HG02973 (cell line): ENCODE measurements at regions not wholly inside any gene's neighbourhood (a gene's known extent, or its start where the extent isn't known, plus 50 kb on each side); places are given as distances from the start of the nearest gene placed in this dataset.
"Not testable (repeated sequence)": the region's sequence is repeated elsewhere in the genome, so short reads cannot be mapped to it uniquely, and the experiment has no call there.

Experiments used
- ATAC-seq: cut with Tn5 transposase; IDR thresholded peaks from one replicate; pipeline ENCODE4 v1.9.1; 2021; ENCODE audit warnings: moderate library complexity; ENCODE audit not compliant: unreplicated experiment

DNA sequence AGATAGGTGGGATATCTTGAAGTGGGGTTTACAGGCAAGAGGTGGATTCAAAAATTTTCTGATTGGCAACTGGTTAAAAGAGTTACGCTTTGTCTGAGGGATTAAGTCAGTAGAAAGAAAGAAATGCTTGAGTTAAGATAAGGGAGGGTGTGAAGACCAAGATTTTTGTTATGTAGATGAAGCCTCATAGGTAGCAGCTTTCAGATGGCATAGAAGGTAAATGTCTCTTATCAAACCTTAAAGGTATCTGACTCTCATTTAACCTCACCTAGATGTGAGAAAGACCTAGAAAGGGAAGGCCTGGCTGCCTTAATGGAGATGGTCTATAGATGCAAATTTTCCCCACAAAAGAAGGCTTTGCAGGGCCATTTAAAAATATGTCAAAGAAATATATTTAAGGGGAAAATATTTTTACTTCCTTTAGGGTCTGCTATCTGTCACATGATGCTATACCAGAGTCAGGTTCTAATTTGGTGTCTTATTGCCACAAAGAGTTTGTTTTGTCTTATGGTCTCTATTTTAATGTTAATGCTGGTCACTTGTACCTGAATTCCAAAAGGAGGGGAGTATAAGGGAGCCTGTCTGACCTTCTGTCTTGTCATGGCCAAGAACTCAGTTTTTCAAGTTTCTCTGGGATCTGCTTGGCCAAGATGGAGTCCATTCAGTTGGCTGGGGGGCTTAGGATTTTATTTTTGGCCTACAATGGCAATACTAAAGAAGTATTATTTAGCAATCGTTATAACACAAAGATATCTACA, 699.1 kb upstream of the AMOT start:
- ATAC-seq: no peak

DNA sequence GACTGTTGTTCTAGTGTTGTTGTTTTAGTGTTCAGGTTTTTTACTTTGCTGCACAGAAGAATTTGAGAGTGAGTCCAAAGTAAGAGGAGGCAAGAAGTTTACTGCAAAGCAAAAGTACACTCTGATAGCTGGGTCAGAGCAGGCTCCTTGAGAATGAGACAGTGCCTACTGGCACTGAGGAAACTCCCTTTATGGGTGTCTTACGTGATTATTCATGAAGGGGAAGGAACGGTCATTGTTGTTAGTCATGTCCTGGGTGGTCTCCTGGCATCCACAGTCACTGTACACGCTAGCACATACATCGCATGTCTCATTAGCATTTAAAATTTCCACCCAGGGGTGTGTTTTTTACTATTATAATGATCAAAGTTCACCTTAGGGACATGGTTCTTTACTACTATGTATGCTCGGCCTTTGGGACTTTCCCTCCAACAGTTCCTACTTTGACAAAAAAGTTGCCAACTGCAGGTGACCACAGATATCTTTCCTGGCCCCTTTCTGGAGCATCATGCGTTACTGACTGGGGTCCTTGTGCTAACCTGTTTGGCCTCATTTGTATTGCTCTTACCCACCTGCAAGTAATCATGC, 688.9 kb upstream of the AMOT start:
- ATAC-seq: no peak

DNA sequence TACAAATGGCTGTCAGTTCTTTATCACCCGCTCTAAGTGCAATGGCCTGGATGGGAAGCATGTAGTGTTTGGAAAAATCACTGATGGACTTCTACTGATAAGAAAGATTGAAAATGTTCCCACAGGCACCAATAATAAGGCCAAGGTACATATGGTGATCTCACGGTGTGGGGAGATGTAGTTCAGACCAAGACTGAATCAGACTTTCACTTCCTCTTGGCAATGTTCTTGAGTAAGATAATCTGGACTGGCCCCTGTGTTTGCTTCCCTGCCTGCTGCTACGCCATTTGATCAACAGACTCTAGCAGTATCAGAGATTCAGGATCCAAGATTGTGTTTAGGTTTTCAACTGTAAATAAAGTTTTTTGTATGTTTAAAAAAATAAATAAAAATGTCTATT, 682.2 kb upstream of the AMOT start:
- peak; percentile 100 for ATAC-seq

DNA sequence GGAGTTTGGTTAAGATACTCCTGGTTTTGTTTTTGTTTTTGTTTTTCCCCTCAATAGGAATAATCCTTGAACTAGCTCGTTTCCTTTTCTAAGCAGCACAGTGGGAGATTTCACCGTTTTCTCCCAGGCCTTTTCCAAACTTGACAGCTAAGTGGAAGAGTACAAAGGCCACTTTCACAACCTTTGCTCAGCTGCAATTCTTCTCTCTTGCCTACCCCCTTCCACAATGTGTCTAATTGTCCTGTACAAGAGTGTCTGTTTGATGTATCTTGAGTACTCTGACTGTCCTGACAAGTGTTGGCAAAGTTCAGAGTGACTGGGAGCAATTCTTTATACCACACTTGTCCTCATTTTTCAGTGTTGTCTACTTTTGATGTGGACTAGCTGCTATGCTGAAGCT, 674.3 kb upstream of the AMOT start:
- ATAC-seq: no peak

DNA sequence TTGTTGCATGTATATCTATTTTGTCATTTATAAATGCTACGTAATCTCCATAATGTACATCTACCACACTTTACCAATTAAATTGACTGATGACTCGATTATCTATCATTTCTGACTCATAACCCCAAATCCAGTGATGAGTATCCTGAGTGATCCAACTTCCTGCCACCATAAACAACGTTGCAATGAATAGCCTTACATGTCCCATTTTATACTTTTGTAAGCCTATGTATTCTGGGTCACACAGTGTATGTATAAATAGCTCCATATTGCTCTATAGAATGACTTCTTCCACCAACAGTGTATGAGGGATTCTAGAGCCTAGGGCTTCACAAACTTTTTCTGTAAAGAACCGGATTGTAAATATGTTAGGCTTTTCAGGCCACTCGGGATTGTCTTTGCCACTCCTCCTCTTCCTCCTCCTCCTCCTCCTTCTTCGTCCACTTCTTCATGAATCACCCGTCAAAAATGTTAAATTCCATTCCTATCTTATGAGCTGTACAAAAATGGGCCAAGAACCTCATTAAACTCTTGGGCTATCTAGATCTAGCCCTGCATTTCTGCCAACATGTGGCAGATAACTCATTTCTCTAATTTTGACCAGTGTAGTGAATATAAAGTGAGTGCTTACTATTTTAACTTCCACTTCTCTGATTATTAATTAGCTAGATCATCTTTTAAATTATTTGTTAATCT, 672.2 kb upstream of the AMOT start:
- no peak for ATAC-seq

DNA sequence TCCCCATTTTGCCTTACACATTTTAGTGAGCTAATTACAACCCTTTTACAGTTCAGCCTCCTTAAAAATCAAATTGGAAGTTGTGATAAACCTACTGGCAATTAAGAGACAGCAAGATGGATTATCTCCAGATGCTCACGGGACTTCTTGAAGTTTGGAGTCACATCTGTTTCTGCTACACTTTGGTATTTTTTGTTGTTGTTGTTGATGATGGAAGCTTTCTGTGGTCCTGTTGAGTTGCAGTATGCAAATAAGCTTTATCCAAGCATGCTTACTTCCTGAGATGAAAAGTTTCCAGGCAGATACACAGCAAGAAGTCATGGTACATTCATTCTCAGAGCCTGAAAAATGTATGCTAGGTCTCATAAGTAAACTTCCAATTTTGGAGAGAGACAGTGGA, 670.0 kb upstream of the AMOT start:
- ATAC-seq: no peak

DNA sequence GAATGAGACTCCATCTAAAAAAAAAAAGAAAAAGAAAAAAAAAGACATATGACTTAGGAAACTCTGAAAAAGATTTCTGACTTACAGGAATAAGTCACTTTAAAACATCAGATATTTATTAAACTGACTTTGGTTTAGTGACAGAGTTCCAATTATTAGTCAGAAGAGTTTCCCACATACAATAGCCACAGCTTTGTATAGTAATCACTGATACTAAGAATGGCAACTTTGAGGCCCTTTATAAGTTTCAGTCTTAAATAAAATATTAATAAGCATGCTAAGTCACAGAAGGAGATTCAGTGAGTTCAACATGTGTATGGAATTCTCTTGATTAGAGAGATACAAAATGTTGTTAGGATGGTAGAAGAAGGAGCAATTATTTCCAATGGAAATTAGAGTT, 652.3 kb upstream of the AMOT start:
- ATAC-seq: peak; percentile 69

DNA sequence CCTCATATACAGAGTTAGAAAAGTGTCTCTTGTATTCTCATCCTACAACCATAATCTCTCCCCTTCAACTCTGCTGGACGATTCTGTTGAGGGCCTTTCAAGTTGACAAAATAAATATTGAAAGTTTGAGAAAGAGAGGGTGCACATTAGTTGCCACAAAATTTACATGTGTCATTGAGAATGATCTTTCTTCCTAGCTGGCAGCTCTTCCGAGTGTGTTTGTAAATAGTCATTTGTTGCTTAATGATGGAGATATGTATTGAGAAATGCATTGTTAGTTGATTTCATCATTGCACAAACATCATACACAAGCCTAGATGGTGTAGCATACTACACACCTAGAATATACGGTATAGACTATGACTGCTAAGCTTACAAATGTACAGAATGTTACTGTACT, 632.8 kb upstream of the AMOT start:
- ATAC-seq: no peak

DNA sequence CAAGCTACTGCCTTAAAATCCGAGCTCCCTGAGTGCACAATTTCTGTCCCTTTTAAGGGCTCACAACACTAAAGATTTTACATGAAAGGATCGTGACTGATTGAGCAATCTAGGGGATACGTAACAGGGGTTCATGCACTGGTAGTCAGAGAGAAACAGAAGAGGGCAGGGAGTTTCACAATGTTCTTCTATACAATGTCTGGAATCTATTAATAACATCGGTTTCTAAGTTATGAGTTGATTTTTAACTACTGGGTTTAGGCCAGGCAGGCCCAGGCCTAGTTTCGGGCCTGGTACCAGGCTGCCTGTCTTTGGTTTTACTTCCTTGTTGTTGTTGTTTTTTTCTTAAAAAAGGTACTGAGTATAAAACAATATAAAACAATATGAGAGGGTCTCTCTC, 632.4 kb upstream of the AMOT start:
- ATAC-seq: not testable (repeated sequence)

DNA sequence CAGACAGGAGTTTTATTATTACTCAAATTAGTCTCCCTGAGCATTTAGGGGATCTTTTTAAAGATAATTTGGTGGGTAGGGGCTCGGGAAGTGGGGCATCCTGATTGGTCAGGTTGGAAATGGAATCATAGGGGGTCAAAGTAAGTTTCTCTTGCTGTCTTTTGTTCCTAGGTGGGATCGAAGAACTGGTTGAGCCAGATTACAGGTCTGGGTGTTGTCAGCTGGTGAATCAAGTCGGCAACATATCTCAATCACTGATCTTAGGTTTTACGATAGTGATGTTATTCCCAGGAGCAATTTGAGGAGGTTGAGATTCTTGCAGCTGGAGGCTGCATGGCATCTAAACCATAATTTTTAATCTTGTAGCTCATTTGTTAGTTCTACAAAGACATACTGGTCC, 629.5 kb upstream of the AMOT start:
- ATAC-seq: no peak

DNA sequence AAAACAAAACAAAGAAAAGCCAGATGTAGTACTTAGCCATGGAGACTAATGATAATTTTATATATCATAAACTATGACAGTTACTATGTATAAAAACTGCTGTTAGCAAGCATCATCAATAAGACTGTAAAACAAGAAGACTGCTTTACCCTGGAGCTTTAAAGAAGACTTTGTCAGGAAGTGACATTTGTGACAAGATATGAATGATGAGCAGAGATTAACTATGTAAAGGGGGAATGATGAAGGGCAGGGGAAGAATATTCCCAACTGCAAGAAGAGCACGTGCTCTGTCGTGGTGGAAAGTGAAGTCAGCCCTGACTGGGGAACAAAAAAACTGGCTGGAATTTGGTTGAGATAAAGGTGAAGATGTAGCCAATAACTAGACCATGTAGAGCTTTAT, 617.1 kb upstream of the AMOT start:
- no peak for ATAC-seq

DNA sequence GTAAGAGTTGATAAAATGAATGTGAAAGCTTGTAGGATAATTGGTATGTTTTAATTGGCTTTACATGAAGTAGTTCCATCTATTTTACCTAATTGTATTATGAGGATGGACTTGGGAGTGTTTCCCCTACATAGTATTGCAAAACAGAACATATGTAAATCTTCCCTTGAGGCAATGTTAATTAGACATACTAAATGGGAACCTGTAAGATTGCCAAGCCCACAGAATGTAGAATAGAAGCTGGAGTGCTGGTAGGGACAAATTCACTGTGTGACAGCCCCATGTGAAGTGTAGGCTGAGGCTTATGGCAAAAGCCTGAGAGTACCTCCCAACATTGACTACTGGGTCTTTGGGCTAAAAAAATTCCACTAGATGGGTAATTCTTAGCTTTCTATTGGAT, 615.0 kb upstream of the AMOT start:
- no peak for ATAC-seq

DNA sequence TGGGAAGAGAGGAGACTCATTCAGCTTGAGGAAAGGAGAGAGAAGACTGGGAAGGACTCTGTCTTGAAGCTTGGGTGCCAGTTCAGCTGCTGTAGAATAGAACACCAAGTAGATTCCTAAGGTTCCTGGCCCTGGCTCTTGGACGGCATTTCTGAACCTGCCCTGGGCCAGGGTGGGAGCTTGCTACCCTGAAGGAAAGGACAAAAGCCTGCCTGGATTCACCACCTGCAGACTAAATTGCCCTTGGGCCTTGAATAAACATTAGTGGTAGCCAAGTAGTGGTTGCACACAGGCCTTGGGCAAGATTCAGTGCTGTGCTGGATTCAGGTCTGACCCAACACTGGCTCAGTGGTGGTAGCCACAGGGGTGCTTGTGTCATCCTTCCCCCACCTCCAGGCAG, 588.4 kb upstream of the AMOT start:
- ATAC-seq: no peak

DNA sequence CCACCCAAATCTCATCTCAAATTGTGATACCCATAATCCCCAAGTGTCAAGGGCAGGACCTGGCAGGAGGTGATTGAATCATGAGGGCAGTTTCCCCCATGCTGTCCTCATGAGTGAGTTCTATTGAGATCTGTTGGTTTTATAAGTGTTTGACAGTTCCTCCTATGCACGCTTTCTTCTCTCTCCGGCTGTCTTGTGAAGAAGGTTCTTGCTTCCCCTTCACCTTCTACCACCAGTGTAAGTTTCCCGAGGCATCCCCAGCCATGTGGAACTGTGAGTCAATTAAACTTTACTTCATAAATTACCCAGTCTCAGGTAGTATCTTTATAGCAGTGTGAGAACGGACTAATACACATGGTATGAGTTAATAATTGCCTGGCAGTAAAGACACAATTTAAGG, 581.7 kb upstream of the AMOT start:
- ATAC-seq: no peak

DNA sequence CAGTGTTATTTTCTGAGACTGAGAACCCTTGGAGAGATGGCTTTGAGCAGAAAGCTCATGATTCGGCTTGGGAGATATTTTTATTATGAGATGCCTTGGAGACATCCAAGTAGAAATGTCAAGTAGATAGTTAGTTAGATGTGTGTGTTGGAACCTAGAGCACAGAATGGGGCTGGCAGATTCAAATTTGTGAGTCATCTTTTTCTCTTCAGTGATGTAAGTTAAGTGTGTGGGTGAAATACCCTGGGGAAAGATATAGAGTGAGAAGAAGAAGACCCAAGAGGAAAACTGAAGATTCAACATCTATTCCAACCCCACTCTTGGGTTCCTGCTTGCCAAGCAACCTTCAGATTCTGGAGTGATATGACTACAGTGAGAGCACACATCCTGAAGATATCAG, 580.8 kb upstream of the AMOT start:
- no peak for ATAC-seq

DNA sequence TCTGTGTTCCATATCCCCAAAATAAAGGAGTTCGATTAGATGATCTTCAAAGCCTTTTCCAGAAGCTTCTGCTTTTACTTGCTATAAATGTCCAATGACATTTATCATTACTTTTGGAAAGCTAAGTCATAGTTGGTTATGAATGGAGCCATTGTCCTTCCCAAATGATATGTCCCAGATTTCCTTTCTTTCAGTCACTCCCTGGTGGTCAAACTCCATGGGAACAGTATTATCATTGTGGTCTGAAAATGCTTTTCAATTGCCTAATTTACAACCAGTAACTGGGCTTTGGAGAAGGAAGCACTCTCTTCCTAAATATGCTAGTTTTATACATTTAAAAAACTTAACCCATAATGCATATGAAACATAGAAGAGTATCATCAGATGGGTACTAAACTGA, 571.5 kb upstream of the AMOT start:
- ATAC-seq: no peak

DNA sequence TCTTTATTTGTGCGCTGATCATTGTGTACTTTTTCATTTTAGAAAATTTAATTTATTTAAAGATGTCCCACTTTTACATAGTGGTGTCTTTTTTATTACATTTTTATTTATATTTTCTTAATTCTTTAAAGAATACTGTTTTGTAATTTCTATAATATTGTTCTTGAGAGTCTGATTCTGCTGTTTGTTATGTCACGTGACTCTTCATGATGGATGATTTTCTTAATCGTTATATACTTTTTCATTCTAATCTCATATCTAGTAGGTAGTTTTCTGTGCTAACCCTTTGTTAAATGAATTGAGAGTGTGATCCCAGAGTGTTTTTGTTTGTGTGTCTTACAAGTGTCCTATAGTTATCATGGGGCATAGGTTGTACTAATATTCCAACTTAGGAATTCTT, 568.2 kb upstream of the AMOT start:
- no peak for ATAC-seq

DNA sequence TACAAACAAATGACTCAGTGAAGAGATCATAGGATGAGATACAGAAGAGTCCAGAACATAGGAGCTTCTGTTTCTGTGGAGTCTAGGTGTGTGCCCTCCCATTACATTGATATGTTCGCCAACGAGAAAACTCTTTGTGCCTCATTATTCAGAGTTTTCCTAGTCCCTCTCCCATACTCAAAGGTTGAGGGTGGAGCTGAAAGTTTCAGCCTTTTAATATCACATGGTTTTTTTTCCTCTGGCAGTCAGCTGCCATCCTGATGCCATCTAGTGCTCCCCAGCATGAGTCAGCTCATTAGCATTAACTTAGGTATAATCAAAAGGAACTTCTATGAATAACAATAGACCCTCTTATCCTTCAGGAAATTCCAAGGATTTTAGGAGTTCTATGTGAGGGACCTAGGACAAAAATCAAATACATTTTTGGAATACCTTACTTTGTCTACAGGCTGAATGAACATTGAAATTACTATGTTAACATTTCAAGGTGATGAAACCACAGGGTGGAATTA, 559.6 kb upstream of the AMOT start:
- no peak for ATAC-seq

DNA sequence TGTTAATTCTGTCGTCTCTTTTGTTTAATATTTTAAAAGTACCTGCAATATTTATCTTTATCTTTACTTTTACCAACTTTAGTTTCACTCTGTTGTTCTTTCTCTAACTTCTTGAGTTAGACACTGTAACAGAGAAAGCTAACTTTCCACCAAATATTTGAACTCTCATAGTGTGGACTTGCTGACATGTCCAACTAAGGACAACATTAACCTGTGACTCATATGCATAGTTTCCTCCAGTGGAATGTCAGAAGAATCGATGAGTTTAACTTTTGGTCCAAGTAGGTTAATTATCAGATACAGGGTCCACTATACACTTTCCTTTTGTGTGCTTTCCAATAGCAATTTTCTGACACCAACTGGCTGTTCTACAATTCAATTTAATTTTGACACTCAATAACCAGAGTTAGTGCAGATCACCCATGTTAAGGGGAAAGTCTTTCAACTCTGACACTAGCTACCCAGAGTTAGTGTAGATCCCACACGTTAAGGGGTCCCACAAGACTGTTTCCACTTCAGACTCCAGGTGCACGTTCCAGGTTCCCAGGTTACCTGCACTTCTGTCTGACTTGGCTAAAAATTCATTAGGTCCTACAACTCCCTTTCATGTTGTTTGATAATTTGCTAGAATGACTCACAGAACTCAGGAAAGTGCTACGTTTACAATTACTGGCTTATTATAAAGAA, 559.0 kb upstream of the AMOT start:
- ATAC-seq: no peak

DNA sequence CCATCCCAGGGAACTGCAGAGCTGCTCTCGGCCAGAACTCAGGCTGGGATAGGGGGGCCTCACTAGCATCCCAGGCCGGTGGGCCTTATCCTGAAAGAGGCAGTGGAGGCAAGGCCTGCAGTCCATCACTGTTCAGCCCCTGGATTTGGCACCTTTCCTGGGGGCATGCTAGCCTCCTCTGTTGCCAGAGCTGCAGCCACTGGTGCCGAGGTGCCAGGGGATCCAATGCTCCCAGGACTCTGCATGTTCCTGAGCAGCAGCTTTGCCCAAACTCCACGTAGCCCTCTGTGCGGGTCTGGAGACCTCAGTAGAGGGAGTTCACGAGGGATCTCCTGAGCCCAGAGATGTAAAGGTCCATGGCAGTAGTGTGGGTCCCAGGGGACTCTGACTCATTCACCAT, 551.7 kb upstream of the AMOT start:
- ATAC-seq: no peak

DNA sequence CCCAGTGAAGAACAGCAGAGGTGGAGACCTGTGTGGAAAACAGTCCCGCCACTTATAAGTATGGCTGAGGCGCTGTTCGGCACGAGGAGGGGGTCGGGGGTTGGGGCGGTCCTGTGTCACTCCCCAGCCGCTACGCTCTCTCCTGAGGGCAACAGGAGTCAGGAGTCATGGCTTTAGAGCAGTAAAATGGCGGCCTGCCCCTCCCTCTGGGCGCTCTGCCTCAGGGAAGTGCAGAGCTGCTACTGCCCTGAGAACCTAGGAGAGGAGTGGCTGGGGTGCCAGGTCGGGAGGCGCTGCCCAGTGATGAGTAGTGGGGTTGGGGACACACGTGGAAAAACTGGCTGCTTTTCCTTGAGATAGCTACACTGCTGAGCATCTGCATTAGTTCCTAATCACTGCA, 551.2 kb upstream of the AMOT start:
- no peak for ATAC-seq

DNA sequence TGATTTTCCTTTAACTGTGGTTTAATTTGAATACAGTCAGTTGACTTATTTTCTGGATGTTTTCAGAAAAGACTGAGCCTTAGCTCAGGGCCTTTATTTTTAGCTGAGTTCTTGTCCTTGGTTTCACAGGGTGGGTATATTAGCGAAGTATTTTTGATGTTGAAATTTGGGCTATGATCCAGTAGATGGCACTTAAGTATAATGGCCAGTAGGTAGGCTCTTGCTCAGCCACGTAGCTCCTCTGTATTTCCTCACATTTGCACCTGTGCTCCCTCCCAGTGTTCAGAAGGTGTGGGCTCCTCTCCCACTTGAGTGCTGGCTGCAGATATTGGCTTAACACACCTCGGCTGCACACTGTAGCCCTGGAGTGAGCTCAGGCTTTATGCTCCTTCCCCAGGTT, 549.9 kb upstream of the AMOT start:
- no peak for ATAC-seq
